Spleen (tissue), 11 donors: ENCODE measurements at regions not wholly inside any gene's neighbourhood (a gene's known extent, or its start where the extent isn't known, plus 50 kb on each side); places are given as distances from the start of the nearest gene placed in this dataset.

Experiments used
- DNase-seq: peaks from one replicate; pipeline ENCODE4 v3.0.0-alpha.2; 2020
- H3K27ac ChIP-seq, 8 donors: fragments of 200-600 bp; sonication (generic) in 7 of 8; 1 replicate in 4 of 8; 2 replicates in 4 of 8; pipeline versions ENCODE4 v1.5.0 to v1.8.0; 2016 to 2021; ENCODE audit warnings: inconsistent platforms in 4 of 8, mild to moderate bottlenecking in 4 of 8, moderate library complexity in 1 of 8
- H3K27me3 ChIP-seq, 7 donors: fragments of 200-600 bp; sonication (generic) in 6 of 7; replicated peaks in 1 of 7; 1 replicate in 4 of 7; 2 replicates in 3 of 7; pipeline versions ENCODE4 v1.5.0 to v1.8.0; 2016 to 2021; ENCODE audit warnings: inconsistent platforms in 3 of 7, mild to moderate bottlenecking in 1 of 7
- H3K36me3 ChIP-seq, 6 donors: fragments of 200-600 bp; sonication (generic) in 5 of 6; 1 replicate in 4 of 6; 2 replicates in 2 of 6; pipeline versions ENCODE4 v1.5.0 to v1.8.0; 2016 to 2021; ENCODE audit warnings: inconsistent platforms in 2 of 6
- H3K4me1 ChIP-seq, 6 donors: fragments of 200-600 bp; sonication (generic) in 5 of 6; 1 replicate in 3 of 6; 2 replicates in 3 of 6; pipeline versions ENCODE4 v1.5.0 to v1.8.0; 2016 to 2021; ENCODE audit warnings: inconsistent platforms in 3 of 6
- H3K4me3 ChIP-seq, 8 donors: fragments of 200-600 bp; sonication (generic) in 7 of 8; 1 replicate in 4 of 8; 2 replicates in 4 of 8; pipeline versions ENCODE4 v1.5.0 to v1.8.0; 2016 to 2021; ENCODE audit warnings: inconsistent platforms in 4 of 8, mild to moderate bottlenecking in 4 of 8, moderate library complexity in 2 of 8
- H3K9me3 ChIP-seq, 8 donors: fragments of 200-600 bp; sonication (generic) in 7 of 8; 1 replicate in 4 of 8; 2 replicates in 4 of 8; pipeline versions ENCODE4 v1.5.0 to v1.8.0; 2016 to 2021; ENCODE audit warnings: inconsistent platforms in 4 of 8
- CTCF ChIP-seq, 11 experiments: fragments of 200-600 bp in 7 of 11; fragments of 450-650 bp in 4 of 11; sonication (generic) in 4 of 11; IDR thresholded peaks in 8 of 11; conservative IDR thresholded peaks in 3 of 11; 1 replicate in 7 of 11; 2 replicates in 4 of 11; pipeline versions ENCODE4 v1.4.0 to v1.8.0; 2016 to 2021; ENCODE audit warnings: antibody characterized with exemption in 11 of 11, inconsistent platforms in 4 of 11, mild to moderate bottlenecking in 1 of 11
- POLR2A ChIP-seq, 3 donors: fragments of 450-650 bp; IDR thresholded peaks; one replicate each; pipeline ENCODE4 v1.5.1; 2017; ENCODE audit warnings: antibody characterized with exemption in 3 of 3, mild to moderate bottlenecking in 1 of 3
- POLR2AphosphoS5 ChIP-seq, 3 donors: sonication (generic); formaldehyde crosslinking; IDR thresholded peaks; one replicate each; pipeline ENCODE4 v1.5.1; 2017; ENCODE audit warnings: antibody characterized with exemption in 3 of 3
- WGBS, 5 donors: extraction: QIAGEN DNeasy Blood & Tissue Kit in 3 of 5; methylation state at CpG; one replicate each; pipeline versions ENCODE4 v1.1.5 to v1.1.7; 2013 to 2018; 5-methylcytosine and 5-hydroxymethylcytosine counted together
- intact Hi-C: fragments of 100-400 bp; cut with DNase I; formaldehyde crosslinking; loops from one replicate; pipeline ENCODE4 v1.15.0; 2023; ENCODE audit warnings: low total_unique reads
- donor health status: healthy with polysubstance abuse.
- donor health status: DM: no; HTN: no; CAD: no; lungs with moderate emphysema.
- donor health status: DM: no; HTN: no; CAD: no.
- donor health status: Bipolar disorder and iron deficiency.
- donor health status: healthy.
- donor health status: DM: no; HTN: no; CAD: no.
- donor health status: DM: yes; HTN: yes; CAD: no.

GRCh38 chr2:122562775-122563174, 807.3 kb downstream of the TSN start:
- Histone ChIP-seq H3K36me3 (no peaks in the 10 kb centered on the region), H3K27me3 (no peaks in the 10 kb centered on the region), H3K4me1 (no peaks in the 10 kb centered on the region), H3K9me3 (no peaks in the 10 kb centered on the region), H3K27ac (no peak overlapping the region), H3K4me3 (no peak overlapping the region)
- WGBS, 5 donors: 30 to 60% (median 54%) methylated on average over 1 of the region's 1 CpG
- intact Hi-C loops: no loop called here
- TF ChIP-seq CTCF (IDR thresholded peaks at IDR 0.05 in 8 of 11, conservative IDR thresholded peaks at IDR 0.05 in 3 of 11) (no peak), POLR2AphosphoS5 (IDR thresholded peaks at IDR 0.05) (no peak), POLR2A (IDR thresholded peaks at IDR 0.05) (no peak)
- DNase-seq: no peak

- WGBS, 5 donors: 77 to 88% (median 80%) methylated on average over 2 of the region's 2 CpGs
- no peak overlapping the region for H3K27ac ChIP-seq
- H3K9me3 ChIP-seq: peaks cover 0 to 4% (median 0%) of the 10 kb centered on the region in 8 donors
- H3K27me3 ChIP-seq: no peaks in the 10 kb centered on the region
- DNase-seq: no peak
- H3K4me3 ChIP-seq: no peak overlapping the region
- no peaks in the 10 kb centered on the region for H3K4me1 ChIP-seq
- intact Hi-C loops: no loop called here
- TF ChIP-seq POLR2AphosphoS5 (IDR thresholded peaks at IDR 0.05) (no peak), CTCF (IDR thresholded peaks at IDR 0.05 in 8 of 11, conservative IDR thresholded peaks at IDR 0.05 in 3 of 11) (no peak), POLR2A (IDR thresholded peaks at IDR 0.05) (no peak)
- no peaks in the 10 kb centered on the region for H3K36me3 ChIP-seq
Measured at GRCh38 chr2:122563781-122564180, 808.3 kb downstream of the TSN start.

GRCh38 chr2:122564843-122565242, 809.4 kb downstream of the TSN start:
- Histone ChIP-seq H3K4me1 (no peaks in the 10 kb centered on the region), H3K4me3 (no peak overlapping the region), H3K36me3 (no peaks in the 10 kb centered on the region), H3K27me3 (no peaks in the 10 kb centered on the region), H3K9me3 (peaks cover 0 to 4% (median 0%) of the 10 kb centered on the region in 8 donors), H3K27ac (no peak overlapping the region)
- no peak for TF ChIP-seq POLR2A (IDR thresholded peaks at IDR 0.05)
- TF ChIP-seq CTCF (IDR thresholded peaks at IDR 0.05 in 8 of 11, conservative IDR thresholded peaks at IDR 0.05 in 3 of 11): no peak
- TF ChIP-seq POLR2AphosphoS5 (IDR thresholded peaks at IDR 0.05): no peak
- 85 to 95% (median 90%) methylated on average over 4 of the region's 4 CpGs for whole genome bisulfite sequencing, 5 donors
- DNase-seq: no peak
- intact Hi-C loops: no loop called here

GRCh38 chr2:122565364-122565763, 809.9 kb downstream of the TSN start:
- H3K4me3 ChIP-seq: no peak overlapping the region
- no peak for DNase-seq
- peaks cover 0 to 4% (median 0%) of the 10 kb centered on the region in 8 donors for H3K9me3 ChIP-seq
- H3K4me1 ChIP-seq: no peaks in the 10 kb centered on the region
- no peaks in the 10 kb centered on the region for H3K36me3 ChIP-seq
- TF ChIP-seq POLR2A (IDR thresholded peaks at IDR 0.05) (no peak), CTCF (IDR thresholded peaks at IDR 0.05 in 8 of 11, conservative IDR thresholded peaks at IDR 0.05 in 3 of 11) (no peak), POLR2AphosphoS5 (IDR thresholded peaks at IDR 0.05) (no peak)
- intact Hi-C loops: no loop called here
- no peaks in the 10 kb centered on the region for H3K27me3 ChIP-seq
- no peak overlapping the region for H3K27ac ChIP-seq
- WGBS, 5 donors: 0 to 88% (median 40%) methylated on average over 1 of the region's 1 CpG
